Astrocyte (in vitro differentiated cells and primary cell): ENCODE measurements at regions not wholly inside any gene's neighbourhood (a gene's known extent, or its start where the extent isn't known, plus 50 kb on each side); places are given as distances from the start of the nearest gene placed in this dataset.

Source experiments
- CTCF ChIP-seq: IDR thresholded peaks from 2 replicates; pipeline ENCODE4 v1.5.1; 2011; ENCODE audit warnings: low read depth, mild to moderate bottlenecking, inconsistent platforms, low read length, moderate library complexity; ENCODE audit not compliant: insufficient read depth
- EZH2 ChIP-seq: IDR thresholded peaks from 2 replicates; pipeline ENCODE4 v1.6.1; 2012; ENCODE audit warnings: mild to moderate bottlenecking, low read length, inconsistent platforms; ENCODE audit not compliant: insufficient read depth

- TF ChIP-seq EZH2 = no peak
- no peak for TF ChIP-seq CTCF
These were observed 749.7 kb upstream of the ARPP21 start for GRCh38 chr3:34889641-34890040.
